ENCODE measurements at regions not wholly inside any gene's neighbourhood (a gene's known extent, or its start where the extent isn't known, plus 50 kb on each side); places are given as distances from the start of the nearest gene placed in this dataset.

GRCh38 chr21:26405071-26405470 is 168.0 kb downstream of the CYYR1 start:
- H3K36me3 ChIP-seq: no peaks in the 10 kb centered on the region
- no peak for ATAC-seq
- no peaks in the 10 kb centered on the region for H3K4me1 ChIP-seq
- no peak for TF ChIP-seq CTCF (IDR thresholded peaks at IDR 0.05)
- no peak overlapping the region for H3K27ac ChIP-seq
- H3K27me3 ChIP-seq (ENCODE audit: low read depth): no peaks in the 10 kb centered on the region
- H3K9me3 ChIP-seq: no peaks in the 10 kb centered on the region
- intact Hi-C loops (cut with DNase I): no loop called here
- no peak overlapping the region for H3K4me3 ChIP-seq
- no peak for DNase-seq

- intact Hi-C loops (cut with DNase I): no loop called here
- Histone ChIP-seq H3K27me3 (ENCODE audit: low read depth) (no peaks in the 10 kb centered on the region), H3K4me1 (no peaks in the 10 kb centered on the region), H3K36me3 (no peaks in the 10 kb centered on the region), H3K4me3 (no peak overlapping the region), H3K27ac (no peak overlapping the region), H3K9me3 (no peaks in the 10 kb centered on the region)
- no peak for DNase-seq
- no peak for ATAC-seq
- TF ChIP-seq CTCF (IDR thresholded peaks at IDR 0.05): no peak
These were observed 168.8 kb downstream of the CYYR1 start for GRCh38 chr21:26404288-26404687.

GRCh38 chr21:26403321-26403720 is 169.8 kb downstream of the CYYR1 start:
- intact Hi-C loops (cut with DNase I): no loop called here
- Histone ChIP-seq H3K9me3 (no peaks in the 10 kb centered on the region), H3K4me3 (no peak overlapping the region), H3K4me1 (no peaks in the 10 kb centered on the region), H3K27me3 (ENCODE audit: low read depth) (no peaks in the 10 kb centered on the region), H3K36me3 (no peaks in the 10 kb centered on the region), H3K27ac (no peak overlapping the region)
- no peak for TF ChIP-seq CTCF (IDR thresholded peaks at IDR 0.05)
- ATAC-seq: no peak
- no peak for DNase-seq

- ATAC-seq: no peak
- Histone ChIP-seq H3K4me3 (no peak overlapping the region), H3K27ac (no peak overlapping the region), H3K9me3 (no peaks in the 10 kb centered on the region), H3K36me3 (no peaks in the 10 kb centered on the region), H3K4me1 (no peaks in the 10 kb centered on the region), H3K27me3 (ENCODE audit: low read depth) (no peaks in the 10 kb centered on the region)
- no peak for TF ChIP-seq CTCF (IDR thresholded peaks at IDR 0.05)
- intact Hi-C loops (cut with DNase I): no loop called here
- no peak for DNase-seq
These were observed 175.5 kb downstream of the CYYR1 start for GRCh38 chr21:26397545-26397944.

- no peak for ATAC-seq
- no peaks in the 10 kb centered on the region for H3K9me3 ChIP-seq
- no peak for TF ChIP-seq CTCF (IDR thresholded peaks at IDR 0.05)
- H3K27me3 ChIP-seq (ENCODE audit: low read depth): no peaks in the 10 kb centered on the region
- H3K4me1 ChIP-seq: no peaks in the 10 kb centered on the region
- no peak overlapping the region for H3K27ac ChIP-seq
- no peak overlapping the region for H3K4me3 ChIP-seq
- DNase-seq: no peak
- H3K36me3 ChIP-seq: no peaks in the 10 kb centered on the region
- intact Hi-C loops (cut with DNase I): no loop called here
These were observed 178.7 kb downstream of the CYYR1 start for GRCh38 chr21:26394341-26394740.

- ATAC-seq (no peak), DNase-seq (no peak)
These were observed 181.9 kb downstream of the CYYR1 start for GRCh38 chr21:26391166-26391565.

More at GRCh38 chr21:26391166-26391565, 181.9 kb downstream of the CYYR1 start:
- H3K36me3 ChIP-seq: no peaks in the 10 kb centered on the region
- no peak for TF ChIP-seq CTCF (IDR thresholded peaks at IDR 0.05)
- no peak overlapping the region for H3K4me3 ChIP-seq
- no peak overlapping the region for H3K27ac ChIP-seq
- H3K9me3 ChIP-seq: no peaks in the 10 kb centered on the region
- intact Hi-C loops (cut with DNase I): no loop called here
- no peaks in the 10 kb centered on the region for H3K4me1 ChIP-seq
- no peaks in the 10 kb centered on the region for H3K27me3 ChIP-seq (ENCODE audit: low read depth)

Measured in lower lobe of right lung (tissue), 2 donors.